Limb (tissue), 2 donors: ENCODE measurements at regions not wholly inside any gene's neighbourhood (a gene's known extent, or its start where the extent isn't known, plus 50 kb on each side); places are given as distances from the start of the nearest gene placed in this dataset.
A peak's percentile ranks its signal among the peaks of the same experiment; 100 is the strongest.
"Not testable (repeated sequence)": the region's sequence is repeated elsewhere in the genome, so short reads cannot be mapped to it uniquely, and the experiment has no call there.

Experiments
- DNase-seq, 2 donors: peaks; one replicate each; pipeline ENCODE4 v3.0.0-alpha.2; 2016; ENCODE audit errors: extremely low spot score in 2 of 2

- DNase-seq = no peak
These were observed 165.7 kb upstream of the PLSCR5 start for GRCh38 chr3:146770881-146771280.

- DNase-seq = no peak
These were observed 165.2 kb upstream of the PLSCR5 start for GRCh38 chr3:146770301-146770700.

GRCh38 chr3:146757759-146758158 lies 152.6 kb upstream of the PLSCR5 start:
- DNase-seq = no peak

- no peak for DNase-seq
These were observed 145.1 kb upstream of the PLSCR5 start for GRCh38 chr3:146750196-146750595.

GRCh38 chr3:146747928-146748327 lies 142.8 kb upstream of the PLSCR5 start:
- DNase-seq = peak in 1 of 2 donors; percentile 11

- DNase-seq = no peak
These were observed 141.9 kb upstream of the PLSCR5 start for GRCh38 chr3:146747051-146747450.

- DNase-seq = no peak
These were observed 141.0 kb upstream of the PLSCR5 start for GRCh38 chr3:146746190-146746589.

- DNase-seq = no peak
These were observed 134.1 kb upstream of the PLSCR5 start for GRCh38 chr3:146739203-146739671.

GRCh38 chr3:146732325-146732724 lies 127.2 kb upstream of the PLSCR5 start:
- no peak for DNase-seq

- no peak for DNase-seq
These were observed 110.0 kb upstream of the PLSCR5 start for GRCh38 chr3:146715170-146715569.

GRCh38 chr3:146712806-146713205 lies 107.7 kb upstream of the PLSCR5 start:
- no peak for DNase-seq

GRCh38 chr3:146709969-146710368 lies 104.8 kb upstream of the PLSCR5 start:
- no peak for DNase-seq

GRCh38 chr3:146705225-146705624 lies 100.1 kb upstream of the PLSCR5 start:
- DNase-seq = no peak

GRCh38 chr3:146702237-146702636 lies 97.1 kb upstream of the PLSCR5 start:
- DNase-seq = no peak

- DNase-seq = no peak
These were observed 96.1 kb upstream of the PLSCR5 start for GRCh38 chr3:146701246-146701645.

- not testable (repeated sequence) for DNase-seq
These were observed 94.9 kb upstream of the PLSCR5 start for GRCh38 chr3:146700025-146700424.

GRCh38 chr3:146692254-146692653 lies 87.1 kb upstream of the PLSCR5 start:
- no peak for DNase-seq

- DNase-seq = no peak
These were observed 80.1 kb upstream of the PLSCR5 start for GRCh38 chr3:146685050-146685814.

GRCh38 chr3:146682171-146682570 lies 77.0 kb upstream of the PLSCR5 start:
- DNase-seq = no peak

- no peak for DNase-seq
These were observed 75.5 kb upstream of the PLSCR5 start for GRCh38 chr3:146680617-146681016.

- DNase-seq = no peak
These were observed 74.8 kb upstream of the PLSCR5 start for GRCh38 chr3:146679995-146680394.

- no peak for DNase-seq
These were observed 74.0 kb upstream of the PLSCR5 start for GRCh38 chr3:146679191-146679590.

- no peak for DNase-seq
These were observed 67.8 kb upstream of the PLSCR5 start for GRCh38 chr3:146672941-146673340.
